ENCODE measurements at regions not wholly inside any gene's neighbourhood (a gene's known extent, or its start where the extent isn't known, plus 50 kb on each side); places are given as distances from the start of the nearest gene placed in this dataset.

DNA sequence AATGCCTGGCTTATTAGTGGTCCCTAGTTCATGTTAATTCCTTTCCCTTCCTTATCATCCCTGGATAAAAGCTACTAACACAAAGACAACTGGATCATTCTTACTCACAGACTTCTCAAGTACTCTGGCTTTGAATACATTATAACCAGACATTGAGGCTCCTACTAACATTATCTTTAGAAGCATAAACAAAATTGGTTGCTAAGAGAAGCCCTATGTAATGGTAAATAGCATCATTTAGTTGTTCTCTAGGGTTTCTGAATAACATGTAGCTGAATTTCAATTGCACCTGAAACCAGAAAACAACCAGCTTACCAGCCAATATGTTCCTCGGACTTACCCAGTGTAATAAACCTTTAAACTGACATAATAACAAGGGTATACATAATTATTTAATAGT lies 114.1 kb upstream of the NCKAP5 start:
- Histone ChIP-seq H3K9me3 (ENCODE audit: control insufficient read depth in 2 of 3, insufficient read depth in 1 of 3, low read length in 3 of 3) (no peaks in the 10 kb centered on the region), H3K4me3 (ENCODE audit: low read length in 3 of 3) (no peak overlapping the region), H3K27me3 (ENCODE audit: control insufficient read depth, insufficient read depth, low read length) (no peaks in the 10 kb centered on the region), H3K9ac (ENCODE audit: low read length in 3 of 3) (no peak overlapping the region), H3K4me1 (ENCODE audit: control insufficient read depth in 2 of 3, insufficient read depth in 2 of 3, low read depth in 1 of 3, low read length in 3 of 3) (no peaks in the 10 kb centered on the region), H3K27ac (ENCODE audit: low read depth in 2 of 2, low read length in 2 of 2) (no peak overlapping the region), H3K36me3 (ENCODE audit: control insufficient read depth in 2 of 3, insufficient read depth in 3 of 3, low read length in 3 of 3) (no peaks in the 10 kb centered on the region)
- DNase-seq (no peak), FAIRE-seq (no peak)
- intact Hi-C loops (cut with DNase I): no loop called here
- TF ChIP-seq CTCF (IDR thresholded peaks at IDR 0.05; ENCODE audit: borderline replicate concordance, extremely low read depth, insufficient read depth): no peak

DNA sequence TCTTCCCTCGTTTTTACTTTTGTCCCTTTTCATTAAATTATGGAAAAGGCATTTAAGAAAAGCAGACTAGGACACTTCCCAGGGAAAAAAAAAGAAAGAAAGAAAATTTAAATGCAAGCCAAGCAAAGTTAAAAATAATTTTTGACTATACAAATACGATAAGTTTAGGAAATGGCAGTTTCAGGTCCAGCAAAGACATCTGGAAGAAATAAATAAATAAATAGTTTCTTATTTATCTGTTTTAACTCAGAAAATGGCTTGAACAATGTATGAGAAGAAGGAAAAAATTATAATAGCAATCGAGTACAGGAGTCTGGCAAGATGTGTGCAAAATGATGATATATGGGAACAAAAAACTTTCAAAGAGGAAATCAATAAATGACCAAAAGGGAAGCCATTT lies 114.6 kb upstream of the NCKAP5 start:
- TF ChIP-seq CTCF (IDR thresholded peaks at IDR 0.05; ENCODE audit: borderline replicate concordance, extremely low read depth, insufficient read depth): no peak
- no peak overlapping the region for H3K4me3 ChIP-seq (ENCODE audit: low read length in 3 of 3)
- intact Hi-C loops (cut with DNase I): no loop called here
- no peak overlapping the region for H3K27ac ChIP-seq (ENCODE audit: low read depth in 2 of 2, low read length in 2 of 2)
- DNase-seq: no peak
- no peaks in the 10 kb centered on the region for H3K27me3 ChIP-seq (ENCODE audit: control insufficient read depth, insufficient read depth, low read length)
- FAIRE-seq: no peak
- H3K36me3 ChIP-seq (ENCODE audit: control insufficient read depth in 2 of 3, insufficient read depth in 3 of 3, low read length in 3 of 3): no peaks in the 10 kb centered on the region
- H3K9me3 ChIP-seq (ENCODE audit: control insufficient read depth in 2 of 3, insufficient read depth in 1 of 3, low read length in 3 of 3): no peaks in the 10 kb centered on the region
- no peaks in the 10 kb centered on the region for H3K4me1 ChIP-seq (ENCODE audit: control insufficient read depth in 2 of 3, insufficient read depth in 2 of 3, low read depth in 1 of 3, low read length in 3 of 3)
- no peak overlapping the region for H3K9ac ChIP-seq (ENCODE audit: low read length in 3 of 3)

DNA sequence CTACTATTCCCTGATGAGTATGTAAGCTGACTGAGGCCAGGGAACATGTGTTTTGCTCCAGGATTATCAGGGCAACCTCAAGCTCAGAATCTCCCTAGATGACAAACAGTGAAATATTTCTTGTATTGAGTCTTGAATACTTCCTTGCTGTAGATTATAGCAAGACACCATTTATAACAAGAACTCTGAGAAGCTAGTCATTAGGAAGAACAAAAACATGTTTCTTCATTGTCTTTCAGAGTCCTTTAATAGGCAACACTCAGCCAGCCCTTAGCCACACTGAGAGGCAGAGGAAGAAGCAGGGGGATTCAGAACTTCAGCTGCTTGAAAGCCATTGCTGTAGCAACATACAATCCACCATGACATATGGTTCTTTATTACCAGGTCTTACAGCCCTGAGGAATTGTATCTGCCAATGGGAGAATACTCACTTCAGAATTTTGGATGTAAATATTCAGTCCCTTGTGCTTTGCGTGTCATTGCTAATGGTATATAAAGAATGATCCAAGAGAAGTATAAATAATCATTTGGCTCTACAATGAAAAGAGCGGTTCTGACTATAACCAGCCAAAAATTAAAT lies 117.5 kb upstream of the NCKAP5 start:
- no peak overlapping the region for H3K27ac ChIP-seq (ENCODE audit: low read depth in 2 of 2, low read length in 2 of 2)
- DNase-seq (no peak), FAIRE-seq (no peak)
- H3K27me3 ChIP-seq (ENCODE audit: control insufficient read depth, insufficient read depth, low read length): no peaks in the 10 kb centered on the region
- H3K4me3 ChIP-seq (ENCODE audit: low read length in 3 of 3): no peak overlapping the region
- no peaks in the 10 kb centered on the region for H3K4me1 ChIP-seq (ENCODE audit: control insufficient read depth in 2 of 3, insufficient read depth in 2 of 3, low read depth in 1 of 3, low read length in 3 of 3)
- H3K9me3 ChIP-seq (ENCODE audit: control insufficient read depth in 2 of 3, insufficient read depth in 1 of 3, low read length in 3 of 3): no peaks in the 10 kb centered on the region
- no peak for TF ChIP-seq CTCF (IDR thresholded peaks at IDR 0.05; ENCODE audit: borderline replicate concordance, extremely low read depth, insufficient read depth)
- H3K9ac ChIP-seq (ENCODE audit: low read length in 3 of 3): no peak overlapping the region
- intact Hi-C loops (cut with DNase I): no loop called here
- no peaks in the 10 kb centered on the region for H3K36me3 ChIP-seq (ENCODE audit: control insufficient read depth in 2 of 3, insufficient read depth in 3 of 3, low read length in 3 of 3)

GRCh38 chr2:133690780-133691179 lies 122.5 kb upstream of the NCKAP5 start:
- Histone ChIP-seq H3K27ac (ENCODE audit: low read depth in 2 of 2, low read length in 2 of 2) (no peak overlapping the region), H3K4me1 (ENCODE audit: control insufficient read depth in 2 of 3, insufficient read depth in 2 of 3, low read depth in 1 of 3, low read length in 3 of 3) (no peaks in the 10 kb centered on the region), H3K36me3 (ENCODE audit: control insufficient read depth in 2 of 3, insufficient read depth in 3 of 3, low read length in 3 of 3) (no peaks in the 10 kb centered on the region), H3K27me3 (ENCODE audit: control insufficient read depth, insufficient read depth, low read length) (no peaks in the 10 kb centered on the region), H3K9ac (ENCODE audit: low read length in 3 of 3) (no peak overlapping the region), H3K9me3 (ENCODE audit: control insufficient read depth in 2 of 3, insufficient read depth in 1 of 3, low read length in 3 of 3) (no peaks in the 10 kb centered on the region), H3K4me3 (ENCODE audit: low read length in 3 of 3) (no peak overlapping the region)
- no peak for TF ChIP-seq CTCF (IDR thresholded peaks at IDR 0.05; ENCODE audit: borderline replicate concordance, extremely low read depth, insufficient read depth)
- intact Hi-C loops (cut with DNase I): no loop called here
- no peak for FAIRE-seq
- DNase-seq: no peak
